NCI-H748 (cell line): ENCODE measurements at regions not wholly inside any gene's neighbourhood (a gene's known extent, or its start where the extent isn't known, plus 50 kb on each side); places are given as distances from the start of the nearest gene placed in this dataset.

Experiments
- DNase-seq: peaks from one replicate; lab custom pipeline; 2025; ENCODE audit not compliant: unreplicated experiment; lab: John Stamatoyannopoulos, UW

- no peak for DNase-seq
Measured at GRCh38 chr11:19524171-19524671, 188.4 kb upstream of the NAV2 start.

GRCh38 chr11:19520681-19521080, 192.0 kb upstream of the NAV2 start:
- no peak for DNase-seq

- DNase-seq = peak; percentile 75
Measured at GRCh38 chr11:19519912-19520641, 192.6 kb upstream of the NAV2 start.

- DNase-seq = no peak
Measured at GRCh38 chr11:19519353-19519752, 193.3 kb upstream of the NAV2 start.

- no peak for DNase-seq
Measured at GRCh38 chr11:19513253-19513652, 199.4 kb upstream of the NAV2 start.

GRCh38 chr11:19512618-19513017, 200.0 kb upstream of the NAV2 start:
- no peak for DNase-seq

- peak; percentile 82 for DNase-seq
Measured at GRCh38 chr11:19511413-19512183, 201.0 kb upstream of the NAV2 start.

GRCh38 chr11:19511066-19511412, 201.6 kb upstream of the NAV2 start:
- DNase-seq = no peak

- DNase-seq = no peak
Measured at GRCh38 chr11:19510468-19510867, 202.2 kb upstream of the NAV2 start.

GRCh38 chr11:19509215-19509614, 203.4 kb upstream of the NAV2 start:
- no peak for DNase-seq

- no peak for DNase-seq
Measured at GRCh38 chr11:19508165-19508564, 204.5 kb upstream of the NAV2 start.

- peak; percentile 36 for DNase-seq
Measured at GRCh38 chr11:19506816-19507486, 205.7 kb upstream of the NAV2 start.

- DNase-seq = no peak
Measured at GRCh38 chr11:19502691-19503253, 209.9 kb upstream of the NAV2 start.

GRCh38 chr11:19501631-19502030, 211.0 kb upstream of the NAV2 start:
- no peak for DNase-seq

GRCh38 chr11:19499999-19500398, 212.6 kb upstream of the NAV2 start:
- DNase-seq = no peak

GRCh38 chr11:19499026-19499669, 213.5 kb upstream of the NAV2 start:
- peak; percentile 83 for DNase-seq

GRCh38 chr11:19493446-19494213, 219.0 kb upstream of the NAV2 start:
- peak; percentile 29 for DNase-seq

- DNase-seq = no peak
Measured at GRCh38 chr11:19482319-19483100, 230.1 kb upstream of the NAV2 start.

GRCh38 chr11:19480540-19480939, 232.1 kb upstream of the NAV2 start:
- DNase-seq = no peak
